GM12875 (cell line): ENCODE measurements at regions not wholly inside any gene's neighbourhood (a gene's known extent, or its start where the extent isn't known, plus 50 kb on each side); places are given as distances from the start of the nearest gene placed in this dataset.
"Not testable (repeated sequence)": the region's sequence is repeated elsewhere in the genome, so short reads cannot be mapped to it uniquely, and the experiment has no call there.

Source experiments
- H3K4me3 ChIP-seq: one replicate; pipeline ENCODE4 v1.5.1; 2011; ENCODE audit warnings: low read depth, low read length, control low read depth
- CTCF ChIP-seq: IDR thresholded peaks from 2 replicates; pipeline ENCODE4 v1.5.1; 2011; ENCODE audit warnings: low read depth, mild to moderate bottlenecking, control low read depth, inconsistent platforms, low read length, moderate library complexity, borderline replicate concordance; ENCODE audit not compliant: insufficient read depth

DNA sequence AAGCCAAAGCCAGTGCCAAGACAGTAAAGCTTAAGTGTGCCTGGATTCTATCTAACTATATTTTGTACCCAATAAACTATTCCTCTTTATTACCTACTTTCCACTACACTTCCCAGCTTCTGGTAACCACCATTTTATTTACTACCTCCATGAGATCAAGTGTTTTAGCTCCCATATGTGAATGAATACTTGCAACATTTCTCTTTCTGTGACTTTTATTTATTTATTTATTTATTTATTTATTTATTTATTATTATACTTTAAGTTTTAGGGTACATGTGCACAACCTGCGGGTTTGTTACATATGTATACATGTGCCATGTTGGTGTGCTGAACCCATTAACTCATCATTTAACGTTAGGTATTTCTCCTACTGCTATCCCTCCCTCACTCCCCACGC lies 582.1 kb downstream of the AMY1C start:
- TF ChIP-seq CTCF = no peak
- no peak overlapping the region for H3K4me3 ChIP-seq

GRCh38 chr1:104337927-104338326 lies 588.2 kb downstream of the AMY1C start:
- H3K4me3 ChIP-seq = not testable (repeated sequence)

DNA sequence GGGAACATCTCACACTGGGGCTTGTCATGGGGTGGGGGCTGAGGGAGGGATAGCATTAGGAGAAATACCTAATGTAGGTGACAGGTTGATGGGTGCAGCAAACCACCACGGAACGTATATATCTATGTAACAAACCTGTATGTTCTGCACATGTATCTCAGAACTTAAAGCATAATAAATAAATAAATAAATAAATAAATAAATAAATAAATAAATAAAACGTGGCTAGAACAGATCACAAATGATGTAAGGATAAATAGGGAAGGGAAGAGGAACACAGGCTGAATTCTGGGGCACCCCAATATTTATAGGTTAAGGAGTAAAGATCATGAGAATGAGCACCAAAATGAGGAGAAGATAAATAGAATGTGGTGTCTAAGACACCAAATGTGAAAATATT lies 592.2 kb downstream of the AMY1C start:
- no peak for TF ChIP-seq CTCF

DNA sequence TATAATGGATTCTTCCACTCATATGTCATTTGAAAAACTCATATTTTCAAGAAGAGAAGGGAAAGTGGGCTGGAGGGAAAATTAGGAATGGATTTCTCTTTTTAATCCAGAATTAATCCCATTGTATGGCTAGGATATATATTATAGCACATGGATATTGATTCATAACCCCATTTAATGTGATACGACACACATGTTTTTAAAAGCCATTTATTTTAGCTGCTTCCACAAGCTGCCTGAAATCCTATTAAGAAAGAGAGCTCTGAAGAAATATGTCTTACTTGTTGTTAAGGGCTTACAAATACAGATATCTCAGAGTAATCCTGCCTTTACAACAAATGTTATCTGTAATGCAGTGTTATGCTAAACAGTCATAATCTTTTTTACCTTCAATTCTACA lies 598.6 kb downstream of the AMY1C start:
- H3K4me3 ChIP-seq = no peak overlapping the region
- no peak for TF ChIP-seq CTCF

More for the DNA sequence above, 592.2 kb downstream of the AMY1C start:
- H3K4me3 ChIP-seq = no peak overlapping the region

DNA sequence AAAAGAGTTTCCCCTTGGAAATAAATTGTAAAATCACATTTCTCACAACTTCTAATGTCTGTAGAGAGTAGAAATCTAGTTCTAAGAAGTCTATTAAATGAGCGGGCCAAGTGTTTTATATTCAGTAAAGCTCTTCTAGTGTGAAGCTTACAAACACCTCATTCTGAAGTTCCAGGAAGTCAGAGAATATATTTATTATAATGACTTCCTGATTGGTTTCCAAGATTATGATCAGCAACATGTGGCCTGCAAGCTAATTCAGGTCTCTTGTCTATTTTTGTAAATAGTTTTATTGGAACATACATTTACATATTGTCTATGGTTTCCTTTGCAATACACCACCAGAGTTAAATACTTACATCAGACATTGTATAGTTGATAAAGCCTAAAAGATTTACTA lies 603.9 kb downstream of the AMY1C start:
- no peak for TF ChIP-seq CTCF
- no peak overlapping the region for H3K4me3 ChIP-seq

GRCh38 chr1:104358086-104358485 lies 608.4 kb downstream of the AMY1C start:
- H3K4me3 ChIP-seq = no peak overlapping the region
- no peak for TF ChIP-seq CTCF

- H3K4me3 ChIP-seq = no peak overlapping the region
- TF ChIP-seq CTCF = no peak
Observed at GRCh38 chr1:104358621-104359020, 608.9 kb downstream of the AMY1C start.

GRCh38 chr1:104378414-104378813 lies 628.7 kb downstream of the AMY1C start:
- no peak for TF ChIP-seq CTCF
- H3K4me3 ChIP-seq = no peak overlapping the region
